ENCODE measurements at regions not wholly inside any gene's neighbourhood (a gene's known extent, or its start where the extent isn't known, plus 50 kb on each side); places are given as distances from the start of the nearest gene placed in this dataset.
"Not testable (repeated sequence)": the region's sequence is repeated elsewhere in the genome, so short reads cannot be mapped to it uniquely, and the experiment has no call there.

DNA sequence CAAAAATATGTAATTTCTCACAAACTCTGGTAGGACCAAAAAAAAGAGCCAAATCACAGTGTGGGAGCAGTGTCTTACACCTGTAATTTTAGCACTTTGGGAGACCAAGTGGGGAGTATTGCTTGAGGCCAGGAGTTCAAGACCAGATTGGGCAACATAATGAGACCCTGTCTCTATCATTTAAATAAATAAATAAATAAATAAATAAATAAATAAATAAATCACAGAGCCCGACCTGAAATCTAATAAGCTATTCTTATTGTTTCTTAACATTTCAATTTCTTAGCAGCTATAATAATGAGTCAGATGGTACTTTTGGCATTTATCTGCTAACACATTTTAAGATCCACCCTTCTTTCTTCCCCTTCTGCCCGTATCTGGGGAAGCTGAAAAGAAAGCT is 1229.6 kb downstream of the SUCLG1 start:
- DNase-seq: no peak

DNA sequence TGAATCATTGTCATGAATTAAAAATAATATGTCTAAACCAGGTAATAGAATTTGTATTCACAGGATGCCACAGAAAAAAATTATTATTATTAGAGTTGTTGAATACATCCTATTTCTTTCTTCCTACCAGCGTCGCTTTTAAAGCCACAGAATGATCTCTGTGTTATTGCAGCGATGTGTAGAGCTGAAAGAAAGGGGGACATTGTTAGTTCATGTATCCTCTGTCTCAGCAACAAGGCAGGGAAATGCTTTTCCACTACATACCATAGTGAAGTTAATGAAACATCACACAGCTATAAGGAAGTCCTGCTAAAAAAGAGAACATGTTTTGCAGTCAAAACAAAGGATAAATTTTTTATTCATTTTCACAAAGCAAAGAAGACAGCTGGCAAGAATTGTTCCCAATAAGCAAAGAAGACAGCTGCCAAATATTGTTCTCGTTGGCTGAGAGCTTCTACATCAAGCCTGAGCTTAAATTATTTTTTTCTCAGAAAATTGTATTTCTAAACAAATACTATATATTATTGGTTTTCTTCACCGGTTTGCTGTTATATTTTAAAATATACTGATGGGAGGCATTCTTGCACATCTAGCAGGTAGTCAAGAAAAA is 1234.4 kb downstream of the SUCLG1 start:
- no peak for DNase-seq

GRCh38 chr2:83221258-83221657 is 1237.8 kb downstream of the SUCLG1 start:
- no peak for DNase-seq

DNA sequence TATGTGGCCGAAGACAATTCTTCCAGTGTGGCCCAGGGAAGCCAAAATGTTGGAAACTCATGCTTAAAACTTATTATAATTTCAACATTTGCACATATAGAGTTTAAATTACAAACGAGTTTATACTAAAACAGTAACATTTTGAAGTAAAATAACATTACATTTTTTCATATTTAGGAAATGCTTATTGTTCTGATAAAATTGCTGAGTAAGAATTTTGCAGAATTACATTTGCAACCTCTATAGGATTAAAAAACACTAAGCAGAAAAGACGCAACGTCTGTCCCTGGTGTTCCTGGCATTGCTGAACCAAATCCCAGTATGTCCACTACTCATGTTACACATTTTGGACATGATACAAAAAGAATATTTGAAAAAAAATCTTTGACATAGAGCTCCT is 1241.2 kb downstream of the SUCLG1 start:
- no peak for DNase-seq

DNA sequence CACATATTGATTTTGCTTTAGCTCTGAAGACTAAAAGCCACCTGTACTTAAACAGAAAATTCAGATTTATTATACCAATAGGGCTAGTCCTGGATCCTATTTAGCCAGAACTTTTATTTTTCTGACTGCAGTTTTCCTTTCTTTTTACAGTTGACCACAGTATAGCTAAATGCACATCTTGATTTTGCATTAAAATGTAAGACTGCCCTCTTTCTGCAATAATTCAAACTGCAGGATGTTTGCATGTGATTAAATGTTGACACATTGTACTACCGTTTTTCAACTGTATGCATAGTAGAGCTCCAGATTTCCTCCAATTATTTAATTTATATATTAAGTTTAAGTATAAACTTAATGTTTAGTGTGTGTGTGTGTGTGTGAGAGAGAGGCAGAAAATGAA is 1262.9 kb downstream of the SUCLG1 start:
- DNase-seq: no peak

DNA sequence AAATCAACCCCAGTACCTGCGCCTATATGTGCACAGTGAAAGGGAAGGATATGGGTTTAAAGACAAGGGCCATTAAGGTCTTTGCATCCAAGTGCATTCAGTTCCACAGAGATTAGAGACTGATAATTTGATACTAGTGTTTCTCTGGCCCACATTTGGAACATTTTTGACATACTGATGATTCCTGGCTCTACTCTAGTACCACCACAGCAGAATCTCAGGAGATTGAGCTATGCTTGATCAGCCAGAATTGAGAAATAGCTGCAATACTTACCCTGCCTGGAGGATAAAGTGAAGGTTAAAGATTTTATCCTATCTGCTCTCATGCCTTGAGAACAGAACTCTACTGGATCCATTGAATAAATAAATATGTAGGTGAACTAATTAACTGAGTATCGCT is 1267.8 kb downstream of the SUCLG1 start:
- DNase-seq: no peak

DNA sequence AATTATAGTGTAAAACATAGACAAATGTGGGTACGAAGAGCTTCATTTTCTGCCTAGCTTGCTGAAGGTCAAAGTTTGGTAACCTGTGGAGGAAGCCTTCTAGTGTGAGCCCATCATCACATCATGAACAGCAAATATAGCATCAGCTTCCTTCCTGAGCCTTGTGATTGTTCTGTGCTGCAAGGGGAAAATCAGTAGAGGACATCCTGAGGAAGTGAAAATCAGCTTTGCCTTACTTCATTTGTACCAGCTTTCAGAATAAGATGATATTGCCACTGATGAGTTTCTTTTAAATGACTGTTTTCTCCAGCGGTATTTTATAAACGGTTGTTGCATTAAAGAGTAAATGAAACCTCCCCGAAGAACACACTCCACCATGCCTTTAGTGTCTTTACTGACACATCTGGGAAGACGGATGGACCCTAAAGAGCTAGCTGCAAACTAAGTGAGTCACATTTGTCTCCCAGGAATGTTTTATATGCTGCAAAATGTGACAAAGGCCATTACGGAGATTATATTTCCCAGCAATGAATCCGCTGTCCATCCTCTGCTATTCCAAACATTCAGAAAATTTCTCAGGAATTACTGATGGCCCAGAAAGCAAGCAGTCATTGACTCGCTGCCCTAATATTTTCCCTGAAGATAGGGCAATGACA is 1272.8 kb downstream of the SUCLG1 start:
- no peak for DNase-seq

DNA sequence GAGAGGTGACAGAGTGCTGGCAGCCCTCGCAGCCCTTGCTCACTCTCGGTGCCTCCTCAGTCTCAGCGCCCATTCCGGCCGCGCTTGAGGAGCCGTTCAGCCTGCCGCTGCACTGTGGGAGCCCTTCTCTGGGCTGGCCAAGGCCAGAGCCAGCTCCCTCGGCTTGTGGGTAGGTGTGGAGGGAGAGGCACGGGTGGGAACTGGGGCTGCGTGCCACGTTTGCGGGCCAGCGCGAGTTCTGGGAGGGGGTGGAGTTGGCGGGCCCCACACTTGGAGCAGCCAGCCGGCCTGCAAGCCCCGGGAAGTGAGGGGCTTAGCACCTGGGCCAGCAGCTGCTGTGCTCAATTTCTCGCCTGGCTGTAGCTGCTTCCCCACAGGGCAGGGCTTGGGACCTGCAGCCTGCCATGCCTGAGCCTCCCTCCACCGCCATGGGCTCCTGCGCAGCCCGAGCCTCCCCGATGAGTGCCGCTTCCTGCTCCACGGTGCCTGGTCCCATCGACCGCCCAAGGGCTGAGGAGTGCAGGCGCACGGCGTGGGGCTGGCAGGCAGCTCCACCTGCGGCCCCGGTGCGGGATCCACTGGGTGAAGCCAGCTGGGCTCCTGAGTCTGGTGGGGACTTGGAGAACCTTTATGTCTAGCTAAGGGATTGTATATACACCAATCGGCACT is 1278.1 kb downstream of the SUCLG1 start:
- DNase-seq: not testable (repeated sequence)

DNA sequence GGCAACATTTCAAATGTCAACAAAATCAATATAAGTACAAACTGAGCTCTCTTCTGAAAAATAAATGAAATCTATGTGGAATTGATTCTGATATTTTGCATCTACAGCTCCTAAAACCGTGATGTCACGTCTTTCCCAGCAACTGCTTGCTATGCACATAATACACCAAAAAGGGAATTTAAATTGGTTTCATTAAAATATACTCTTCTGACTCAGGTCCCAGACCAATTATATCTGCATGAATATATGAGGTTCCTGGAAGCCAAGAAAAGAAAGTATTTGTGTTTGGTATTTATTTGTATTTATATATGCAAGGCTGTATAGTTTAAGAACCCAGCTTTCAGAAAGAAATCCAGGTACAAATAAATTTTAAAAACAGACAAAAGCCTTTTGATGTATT is 1282.5 kb downstream of the SUCLG1 start:
- no peak for DNase-seq

GRCh38 chr2:83172841-83173240 is 1286.2 kb downstream of the SUCLG1 start:
- no peak for DNase-seq

DNA sequence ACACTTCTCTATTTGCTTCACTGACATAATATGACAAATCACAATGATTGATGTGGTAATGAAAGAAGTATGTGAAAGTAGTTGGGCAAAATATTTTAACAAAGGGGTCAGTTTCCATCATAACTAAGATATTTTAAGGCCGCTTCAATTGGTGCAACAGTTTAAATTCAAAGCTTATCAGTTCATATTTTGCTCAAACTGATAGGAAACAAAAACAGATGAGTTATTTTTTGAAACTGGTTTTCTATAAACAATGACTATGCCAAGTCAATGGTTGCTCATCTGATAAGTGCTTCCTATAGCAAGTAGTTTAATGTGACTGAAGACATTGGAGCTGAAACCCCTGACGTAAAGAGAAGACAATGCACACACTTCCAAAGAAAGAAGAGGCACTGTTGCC is 1290.7 kb downstream of the SUCLG1 start:
- no peak for DNase-seq

DNA sequence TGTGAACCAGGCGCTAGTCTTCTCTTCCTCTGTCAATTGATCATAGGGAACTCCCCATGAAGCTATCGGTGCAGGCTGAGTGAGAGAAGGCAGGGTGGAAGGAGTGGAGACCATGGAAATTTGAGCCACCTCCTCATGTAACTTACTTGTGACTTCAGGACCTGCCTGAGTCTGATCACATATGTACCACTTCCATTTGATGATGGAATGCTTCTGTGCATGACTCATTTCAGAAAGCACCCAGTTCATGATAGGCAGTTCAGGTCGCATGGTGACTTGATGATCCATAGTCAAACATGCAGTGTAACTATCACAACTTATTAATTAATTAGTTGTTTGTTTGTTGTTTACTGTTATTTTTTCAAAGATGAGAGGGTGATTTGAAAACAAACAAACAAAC is 1296.7 kb downstream of the SUCLG1 start:
- no peak for DNase-seq

DNA sequence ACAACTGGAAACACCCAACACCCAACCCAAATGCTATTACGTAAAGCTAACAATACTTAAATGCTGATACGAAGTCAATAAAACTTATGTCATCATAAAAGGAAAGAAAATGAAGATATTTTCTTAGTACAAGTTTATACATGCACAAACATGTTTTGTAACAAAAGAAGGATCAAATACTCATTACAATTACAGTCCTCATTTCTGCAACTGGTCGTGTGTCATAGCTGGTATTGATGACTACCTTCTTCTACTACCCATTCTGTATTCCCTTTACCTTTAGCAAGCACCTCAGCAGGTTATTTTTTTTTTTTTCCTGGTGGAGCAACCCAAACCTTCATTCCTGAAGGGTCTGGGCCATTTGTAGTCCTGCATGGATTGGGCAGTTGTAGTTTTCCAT is 1298.5 kb downstream of the SUCLG1 start:
- DNase-seq: no peak

DNA sequence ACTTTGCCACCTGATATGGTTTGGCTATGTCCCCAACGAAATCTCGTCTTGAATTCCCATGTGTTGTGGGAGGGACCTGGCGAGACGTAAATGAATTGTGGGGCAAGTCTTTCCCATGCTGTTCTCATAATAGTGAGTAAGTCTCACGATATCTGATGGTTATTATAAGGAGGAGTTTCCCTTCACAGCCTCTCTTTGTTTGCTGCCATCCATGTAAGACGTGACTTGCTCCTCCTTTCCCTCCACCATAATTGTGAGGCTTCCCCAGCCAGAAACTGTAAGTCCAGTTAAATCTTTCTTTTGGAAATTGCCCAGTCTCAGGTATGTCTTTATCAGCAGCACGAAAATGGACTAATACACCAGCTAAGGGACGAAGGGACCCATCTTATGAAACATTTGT is 1303.3 kb downstream of the SUCLG1 start:
- DNase-seq: no peak

DNA sequence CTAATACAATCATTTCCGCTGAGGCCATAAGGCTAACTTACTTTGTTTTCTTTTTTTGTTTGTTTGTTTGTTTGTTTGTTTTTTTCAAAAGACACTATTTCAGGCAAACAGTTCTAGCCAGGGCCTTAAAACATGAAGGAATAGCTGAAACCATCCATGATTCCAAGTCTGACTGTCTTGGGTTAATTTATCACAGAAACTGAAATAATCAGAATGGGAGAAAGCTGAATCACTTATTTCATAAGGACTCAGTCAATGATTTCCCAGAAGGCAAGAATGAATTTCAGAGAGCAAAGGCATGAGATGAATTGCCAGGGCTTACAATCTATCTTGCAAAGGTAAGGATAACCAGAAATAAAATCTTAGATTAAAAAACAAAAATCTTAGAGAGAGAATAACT is 1315.1 kb downstream of the SUCLG1 start:
- no peak for DNase-seq

DNA sequence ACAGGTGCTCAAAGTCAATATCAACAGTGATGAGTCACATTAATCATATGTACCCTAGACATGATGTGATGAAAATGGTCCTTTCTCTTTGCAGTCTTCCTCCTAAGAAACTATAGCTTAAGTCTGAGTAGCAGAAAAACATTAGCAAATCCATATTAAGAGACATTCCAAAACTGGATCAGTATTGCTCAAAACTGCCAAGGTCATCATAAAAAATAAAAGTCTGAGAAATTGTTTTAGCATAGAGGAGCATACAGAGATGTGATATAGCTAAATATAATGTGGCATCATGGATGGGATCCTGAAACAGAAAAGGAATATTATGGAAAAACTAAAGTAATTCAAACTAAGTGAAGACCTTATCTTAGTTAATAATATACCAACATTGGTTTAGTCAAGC is 1316.1 kb downstream of the SUCLG1 start:
- no peak for DNase-seq

DNA sequence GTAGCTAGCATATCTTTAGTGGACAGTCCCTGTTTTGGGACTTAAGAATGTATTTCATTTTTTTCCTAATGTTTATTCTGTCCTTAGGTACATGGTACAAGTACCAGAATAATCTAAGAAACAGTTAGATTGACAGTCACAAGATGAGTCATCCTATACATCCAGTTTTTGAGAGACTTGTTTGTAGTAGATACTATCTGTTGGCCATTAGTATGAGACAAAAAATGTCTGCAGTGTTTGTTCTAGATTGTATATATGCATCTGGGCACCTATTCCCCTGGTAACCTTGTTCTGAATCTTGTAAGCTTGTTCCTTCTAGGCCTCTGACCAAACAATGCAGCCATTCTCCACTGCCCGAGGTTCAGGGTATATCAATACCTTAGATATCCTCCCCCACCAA is 1343.5 kb downstream of the SUCLG1 start:
- DNase-seq: no peak

GRCh38 chr2:83115155-83115554 is 1343.9 kb downstream of the SUCLG1 start:
- no peak for DNase-seq

- DNase-seq: no peak
Observed at GRCh38 chr2:83113953-83114352, 1345.1 kb downstream of the SUCLG1 start.

DNA sequence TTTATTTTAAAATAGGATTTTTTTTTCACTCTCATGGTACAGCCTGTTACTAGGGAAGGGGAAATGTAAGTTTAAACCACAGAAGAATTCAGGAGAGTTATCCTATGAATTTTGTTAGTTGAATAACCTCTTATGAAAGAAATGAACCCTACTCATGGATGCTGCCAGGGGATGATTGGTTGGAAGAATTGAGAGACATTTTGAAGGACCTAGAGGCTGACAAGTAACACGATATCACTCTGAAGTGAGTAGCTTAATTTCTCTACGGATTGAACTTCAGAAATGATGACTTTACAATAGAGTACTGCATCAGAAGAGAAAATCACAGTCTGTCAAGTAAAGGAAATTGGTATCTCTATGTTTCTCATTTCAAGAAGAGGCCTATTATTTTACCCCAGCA is 1346.2 kb downstream of the SUCLG1 start:
- no peak for DNase-seq

DNA sequence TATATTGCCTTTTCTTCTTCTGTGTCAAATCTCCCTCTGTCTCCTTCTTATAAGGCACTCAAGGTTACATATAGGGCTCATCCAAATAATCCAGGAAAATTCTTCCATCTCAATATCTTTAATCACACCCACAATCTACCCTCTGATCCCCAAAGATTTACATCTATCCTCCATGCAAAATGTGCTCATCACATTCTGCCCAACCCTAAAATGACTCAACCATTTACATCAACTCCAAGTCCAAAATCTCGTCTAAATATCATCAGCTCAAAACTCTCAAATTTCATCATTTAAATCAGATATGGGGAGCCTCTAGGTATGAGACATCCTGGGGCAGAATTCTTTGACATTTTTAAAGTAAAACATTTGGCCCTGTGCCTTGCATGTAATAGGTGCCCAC is 1349.8 kb downstream of the SUCLG1 start:
- no peak for DNase-seq

- no peak for DNase-seq
Observed at GRCh38 chr2:83106853-83107252, 1352.2 kb downstream of the SUCLG1 start.

GRCh38 chr2:83104202-83104601 is 1354.9 kb downstream of the SUCLG1 start:
- DNase-seq: no peak

- no peak for DNase-seq
Observed at GRCh38 chr2:83103613-83104012, 1355.5 kb downstream of the SUCLG1 start.

DNA sequence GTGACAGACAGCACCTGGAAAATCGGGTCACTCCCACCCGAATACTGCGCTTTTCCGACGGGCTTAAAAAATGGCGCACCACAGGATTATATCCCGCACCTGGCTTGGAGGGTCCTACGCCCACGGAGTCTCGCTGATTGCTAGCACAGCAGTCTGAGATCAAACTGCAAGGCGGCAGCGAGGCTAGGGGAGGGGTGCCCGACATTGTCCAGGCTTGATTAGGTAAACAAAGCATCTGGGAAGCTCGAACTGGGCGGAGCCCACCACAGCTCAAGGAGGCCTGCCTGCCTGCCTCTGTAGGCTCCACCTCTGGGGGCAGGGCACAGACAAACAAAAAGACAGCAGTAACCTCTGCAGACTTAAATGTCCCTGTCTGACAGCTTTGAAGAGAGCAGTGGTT is 1370.0 kb downstream of the SUCLG1 start:
- DNase-seq: not testable (repeated sequence)

Measured in NCI-H187 treated with DMSO at 0.1 percent for 48 hours (cell line).